ENCODE measurements at regions not wholly inside any gene's neighbourhood (a gene's known extent, or its start where the extent isn't known, plus 50 kb on each side); places are given as distances from the start of the nearest gene placed in this dataset.

DNA sequence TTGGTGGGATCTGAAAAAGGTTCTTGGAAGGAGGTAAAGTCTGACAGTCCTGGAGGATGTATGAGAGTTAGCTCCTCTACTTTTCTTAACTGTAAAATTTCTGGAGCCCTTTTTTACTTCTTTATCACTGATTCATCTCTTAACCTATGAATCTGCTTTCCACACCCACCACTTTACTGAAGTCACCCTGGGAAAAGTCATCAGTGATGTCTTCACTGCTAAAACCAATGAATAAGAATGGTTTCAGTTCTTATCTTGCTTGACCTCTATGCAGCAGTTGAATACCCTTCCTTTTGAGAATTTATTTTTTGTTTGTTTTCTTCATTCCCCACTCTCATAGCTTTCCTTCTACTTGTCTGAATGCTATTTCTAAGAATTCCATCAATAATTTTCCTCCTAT, 80.0 kb downstream of the AREG start:
- H3K36me3 ChIP-seq = no peaks in the 10 kb centered on the region
- TF ChIP-seq, protein P1, sequence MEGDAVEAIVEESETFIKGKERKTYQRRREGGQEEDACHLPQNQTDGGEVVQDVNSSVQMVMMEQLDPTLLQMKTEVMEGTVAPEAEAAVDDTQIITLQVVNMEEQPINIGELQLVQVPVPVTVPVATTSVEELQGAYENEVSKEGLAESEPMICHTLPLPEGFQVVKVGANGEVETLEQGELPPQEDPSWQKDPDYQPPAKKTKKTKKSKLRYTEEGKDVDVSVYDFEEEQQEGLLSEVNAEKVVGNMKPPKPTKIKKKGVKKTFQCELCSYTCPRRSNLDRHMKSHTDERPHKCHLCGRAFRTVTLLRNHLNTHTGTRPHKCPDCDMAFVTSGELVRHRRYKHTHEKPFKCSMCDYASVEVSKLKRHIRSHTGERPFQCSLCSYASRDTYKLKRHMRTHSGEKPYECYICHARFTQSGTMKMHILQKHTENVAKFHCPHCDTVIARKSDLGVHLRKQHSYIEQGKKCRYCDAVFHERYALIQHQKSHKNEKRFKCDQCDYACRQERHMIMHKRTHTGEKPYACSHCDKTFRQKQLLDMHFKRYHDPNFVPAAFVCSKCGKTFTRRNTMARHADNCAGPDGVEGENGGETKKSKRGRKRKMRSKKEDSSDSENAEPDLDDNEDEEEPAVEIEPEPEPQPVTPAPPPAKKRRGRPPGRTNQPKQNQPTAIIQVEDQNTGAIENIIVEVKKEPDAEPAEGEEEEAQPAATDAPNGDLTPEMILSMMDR (IDR thresholded peaks at IDR 0.05) = no peak
- no peak for TF ChIP-seq POLR2A (IDR thresholded peaks at IDR 0.05)
- H3K27me3 ChIP-seq = no peaks in the 10 kb centered on the region
- intact Hi-C loops (cut with DNase I) = no loop called here
- H3K27ac ChIP-seq = no peak overlapping the region
- no peak overlapping the region for H3K4me3 ChIP-seq (replicated peaks in 1 of 3)
- H3K9me3 ChIP-seq = no peaks in the 10 kb centered on the region
- no peaks in the 10 kb centered on the region for H3K4me1 ChIP-seq
- DNase-seq = no peak

DNA sequence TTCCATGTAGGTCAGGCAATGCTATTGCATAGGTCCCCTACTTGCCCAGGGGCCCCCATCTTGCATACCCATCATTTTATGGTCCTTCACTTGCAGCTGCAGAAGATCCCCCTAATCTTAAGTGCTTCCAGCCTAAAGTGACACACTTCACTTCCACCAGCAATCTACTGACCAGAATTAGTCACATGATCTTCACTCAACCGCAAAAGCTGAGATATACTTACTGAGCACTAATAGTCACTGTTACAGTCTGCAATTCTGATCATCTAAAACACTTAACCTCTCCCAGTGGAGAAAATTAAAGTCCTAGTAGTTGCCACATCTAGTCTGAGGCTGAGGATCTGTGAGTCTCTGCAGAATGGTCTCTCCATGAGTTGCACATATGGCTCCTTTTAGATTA, 82.1 kb downstream of the AREG start:
- H3K9me3 ChIP-seq = no peaks in the 10 kb centered on the region
- H3K36me3 ChIP-seq = no peaks in the 10 kb centered on the region
- no peaks in the 10 kb centered on the region for H3K4me1 ChIP-seq
- DNase-seq = no peak
- intact Hi-C loops (cut with DNase I) = no loop called here
- no peak overlapping the region for H3K4me3 ChIP-seq (replicated peaks in 1 of 3)
- 39 to 43% methylated on average over 1 of the region's 1 CpG for WGBS, 2 donors
- no peaks in the 10 kb centered on the region for H3K27me3 ChIP-seq
- no peak for TF ChIP-seq POLR2A (IDR thresholded peaks at IDR 0.05)
- TF ChIP-seq, protein P1 (IDR thresholded peaks at IDR 0.05) = no peak
- no peak overlapping the region for H3K27ac ChIP-seq

- Histone ChIP-seq H3K4me1 (no peaks in the 10 kb centered on the region), H3K27ac (no peak overlapping the region), H3K4me3 (replicated peaks in 1 of 3) (no peak overlapping the region), H3K9me3 (no peaks in the 10 kb centered on the region), H3K27me3 (no peaks in the 10 kb centered on the region), H3K36me3 (no peaks in the 10 kb centered on the region)
- intact Hi-C loops (cut with DNase I) = no loop called here
- no peak for DNase-seq
- TF ChIP-seq, protein P1 (IDR thresholded peaks at IDR 0.05) = no peak
- TF ChIP-seq POLR2A (IDR thresholded peaks at IDR 0.05) = no peak
- WGBS, 2 donors = 81 to 100% methylated on average over 1 of the region's 1 CpG
These were observed 83.2 kb downstream of the AREG start for GRCh38 chr4:74528178-74528577.

DNA sequence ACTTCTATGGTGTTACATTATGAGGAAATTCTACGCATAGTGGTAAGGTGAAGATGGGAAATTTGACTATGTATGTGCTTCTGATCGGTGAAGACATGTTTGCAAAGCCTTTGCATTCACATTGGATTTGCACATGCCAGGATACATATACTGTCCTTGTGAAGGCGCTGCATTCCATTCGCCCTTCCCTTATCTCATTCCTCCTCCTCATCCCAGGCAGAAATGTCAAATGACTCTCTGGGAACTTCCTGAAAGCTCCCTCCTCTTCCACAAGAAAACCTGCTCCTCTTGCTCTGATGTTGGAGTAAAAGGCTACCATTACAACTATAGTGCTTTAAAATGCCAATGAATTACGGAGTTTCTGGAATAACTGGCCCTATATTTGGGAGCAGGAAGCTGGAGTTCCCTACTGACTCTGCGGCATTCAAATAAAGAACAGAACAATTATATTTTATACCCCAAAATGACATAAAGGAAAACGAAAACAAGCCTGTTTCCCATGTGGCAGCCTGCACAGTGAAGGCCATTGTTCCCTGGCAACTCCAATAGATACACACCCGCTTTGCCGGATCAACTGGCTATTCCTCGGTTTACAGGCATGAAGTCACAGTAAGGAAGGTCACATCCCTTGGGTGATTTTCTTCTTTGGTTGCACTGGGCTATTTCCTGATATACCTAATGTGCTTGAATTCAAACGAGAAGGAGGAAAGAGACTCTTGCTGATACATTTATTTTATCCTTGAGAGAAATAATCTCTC, 84.5 kb downstream of the AREG start:
- H3K4me1 ChIP-seq = no peaks in the 10 kb centered on the region
- no peak overlapping the region for H3K4me3 ChIP-seq (replicated peaks in 1 of 3)
- intact Hi-C loops (cut with DNase I) = loop anchor here (5.0 kb wide), 1 partner anchor 152 kb away; no protein-coding TSS in a partner anchor
- no peak for DNase-seq
- H3K9me3 ChIP-seq = no peaks in the 10 kb centered on the region
- H3K27me3 ChIP-seq = no peaks in the 10 kb centered on the region
- no peak overlapping the region for H3K27ac ChIP-seq
- TF ChIP-seq, protein P1 (IDR thresholded peaks at IDR 0.05) = no peak
- TF ChIP-seq POLR2A (IDR thresholded peaks at IDR 0.05) = no peak
- no peaks in the 10 kb centered on the region for H3K36me3 ChIP-seq
- 81 to 87% methylated on average over 11 of the region's 11 CpGs for WGBS, 2 donors

GRCh38 chr4:74531963-74532794, 87.2 kb downstream of the AREG start:
- 41 to 44% methylated on average over 6 of the region's 6 CpGs for WGBS, 2 donors

More at GRCh38 chr4:74531963-74532794, 87.2 kb downstream of the AREG start:
- Histone ChIP-seq H3K4me3 (replicated peaks in 1 of 3) (no peak overlapping the region), H3K4me1 (no peaks in the 10 kb centered on the region), H3K9me3 (no peaks in the 10 kb centered on the region), H3K27me3 (no peaks in the 10 kb centered on the region), H3K27ac (no peak overlapping the region), H3K36me3 (no peaks in the 10 kb centered on the region)
- no peak for TF ChIP-seq POLR2A (IDR thresholded peaks at IDR 0.05)
- TF ChIP-seq, protein P1 (IDR thresholded peaks at IDR 0.05) = peak in 5 of 6 experiments; percentile 20 to 71 (median 57)
- peak in 1 of 2 donors; percentile 2 for DNase-seq
- intact Hi-C loops (cut with DNase I) = loop anchor here (5.0 kb wide), 1 partner anchor 155 kb away; no protein-coding TSS in a partner anchor
